Pancreas (tissue), 10 donors: ENCODE measurements at regions not wholly inside any gene's neighbourhood (a gene's known extent, or its start where the extent isn't known, plus 50 kb on each side); places are given as distances from the start of the nearest gene placed in this dataset.

Experiments
- ATAC-seq, 4 donors: fragments of 200-7000 bp; cut with Tn5 transposase; one replicate each; pipeline versions ENCODE4 v1.8.0 to v1.9.1; 2020; ENCODE audit warnings: mild to moderate bottlenecking in 4 of 4, moderate library complexity in 4 of 4
- DNase-seq, 6 donors: peaks; one replicate each; pipeline ENCODE4 v3.0.0-alpha.2; 2020
- FAIRE-seq: peaks from 2 replicates; lab custom pipeline; 2012; peaks lifted over from hg19 to GRCh38; lab: Jason Lieb, UNC
- H3K27ac ChIP-seq, 4 donors: fragments of 200-600 bp; sonication (generic); 1 replicate in 3 of 4; 2 replicates in 1 of 4; pipeline versions ENCODE4 v1.5.0 to v1.8.0; 2020
- H3K27me3 ChIP-seq, 4 donors: fragments of 200-600 bp; one replicate each; pipeline ENCODE4 v1.8.0; 2021
- H3K36me3 ChIP-seq, 3 donors: fragments of 200-600 bp; sonication (generic) in 1 of 3; one replicate each; pipeline versions ENCODE4 v1.5.0 to v1.8.0; 2020 to 2021
- H3K4me1 ChIP-seq, 3 donors: fragments of 200-600 bp; one replicate each; pipeline ENCODE4 v1.8.0; 2021
- H3K4me3 ChIP-seq, 4 donors: fragments of 200-600 bp; sonication (generic) in 2 of 4; one replicate each; pipeline versions ENCODE4 v1.5.0 to v1.8.0; 2020 to 2021
- H3K9me3 ChIP-seq, 4 donors: fragments of 200-600 bp; one replicate each; pipeline ENCODE4 v1.8.0; 2021
- WGBS, 2 donors: extraction: QIAGEN DNeasy Blood & Tissue Kit; methylation state at CpG; one replicate each; pipeline ENCODE4 v1.1.7; 2013; 5-methylcytosine and 5-hydroxymethylcytosine counted together
- intact Hi-C, 3 donors: fragments of 100-400 bp; cut with DNase I; formaldehyde crosslinking; loops; one replicate each; pipeline versions ENCODE4 v1.11.1 to v1.14.2; 2022
- TF ChIP-seq, protein P1 (sequence below), 4 donors: fragments of 200-600 bp; sonication (generic) in 3 of 4; IDR thresholded peaks; one replicate each; pipeline versions ENCODE4 v1.5.0 to v1.8.0; 2021; ENCODE audit warnings: antibody characterized with exemption in 4 of 4
- donor health status: healthy with polysubstance abuse.
- donor health status: DM: no; HTN: no; CAD: no; lungs with moderate emphysema.
- donor health status: DM: no; HTN: no; CAD: no.
- donor health status: control.
- donor health status: control.
- donor health status: Bipolar disorder and iron deficiency.
- donor health status: DM: yes; HTN: yes; CAD: no.
- donor health status: DM: no; HTN: no; CAD: no.
- donor health status: DM: no; HTN: no; CAD: no.
- donor health status: DM: yes; HTN: yes; CAD: no.

DNA sequence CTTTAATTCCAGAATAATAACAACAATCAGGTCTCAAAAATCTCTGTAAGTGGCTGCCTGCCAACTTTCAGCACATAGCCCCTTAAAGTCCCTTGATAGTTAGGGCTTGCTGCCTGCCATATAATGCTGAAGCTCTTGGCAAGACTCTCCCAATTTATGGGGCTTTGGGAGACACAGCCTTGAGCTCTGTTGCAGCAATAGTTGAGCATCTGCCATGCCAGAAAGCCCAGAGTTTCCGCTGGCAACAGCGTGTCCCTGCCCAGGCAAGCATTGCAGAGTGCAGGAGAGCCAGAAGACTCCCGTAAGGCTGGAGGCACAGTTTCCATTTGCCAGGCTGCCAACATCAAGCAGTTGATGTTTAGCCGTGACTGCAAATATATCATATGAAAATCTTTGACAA, 678.5 kb upstream of the NUDT12 start:
- Histone ChIP-seq H3K27me3 (no peaks in the 10 kb centered on the region), H3K4me3 (no peak overlapping the region), H3K36me3 (no peaks in the 10 kb centered on the region), H3K4me1 (no peaks in the 10 kb centered on the region), H3K27ac (no peak overlapping the region), H3K9me3 (no peaks in the 10 kb centered on the region)
- WGBS, 2 donors = 83 to 90% methylated on average over 4 of the region's 4 CpGs
- intact Hi-C loops = no loop called here
- FAIRE-seq (no peak), ATAC-seq (no peak), DNase-seq (no peak)
- TF ChIP-seq, protein P1, sequence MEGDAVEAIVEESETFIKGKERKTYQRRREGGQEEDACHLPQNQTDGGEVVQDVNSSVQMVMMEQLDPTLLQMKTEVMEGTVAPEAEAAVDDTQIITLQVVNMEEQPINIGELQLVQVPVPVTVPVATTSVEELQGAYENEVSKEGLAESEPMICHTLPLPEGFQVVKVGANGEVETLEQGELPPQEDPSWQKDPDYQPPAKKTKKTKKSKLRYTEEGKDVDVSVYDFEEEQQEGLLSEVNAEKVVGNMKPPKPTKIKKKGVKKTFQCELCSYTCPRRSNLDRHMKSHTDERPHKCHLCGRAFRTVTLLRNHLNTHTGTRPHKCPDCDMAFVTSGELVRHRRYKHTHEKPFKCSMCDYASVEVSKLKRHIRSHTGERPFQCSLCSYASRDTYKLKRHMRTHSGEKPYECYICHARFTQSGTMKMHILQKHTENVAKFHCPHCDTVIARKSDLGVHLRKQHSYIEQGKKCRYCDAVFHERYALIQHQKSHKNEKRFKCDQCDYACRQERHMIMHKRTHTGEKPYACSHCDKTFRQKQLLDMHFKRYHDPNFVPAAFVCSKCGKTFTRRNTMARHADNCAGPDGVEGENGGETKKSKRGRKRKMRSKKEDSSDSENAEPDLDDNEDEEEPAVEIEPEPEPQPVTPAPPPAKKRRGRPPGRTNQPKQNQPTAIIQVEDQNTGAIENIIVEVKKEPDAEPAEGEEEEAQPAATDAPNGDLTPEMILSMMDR (IDR thresholded peaks at IDR 0.05) = no peak

DNA sequence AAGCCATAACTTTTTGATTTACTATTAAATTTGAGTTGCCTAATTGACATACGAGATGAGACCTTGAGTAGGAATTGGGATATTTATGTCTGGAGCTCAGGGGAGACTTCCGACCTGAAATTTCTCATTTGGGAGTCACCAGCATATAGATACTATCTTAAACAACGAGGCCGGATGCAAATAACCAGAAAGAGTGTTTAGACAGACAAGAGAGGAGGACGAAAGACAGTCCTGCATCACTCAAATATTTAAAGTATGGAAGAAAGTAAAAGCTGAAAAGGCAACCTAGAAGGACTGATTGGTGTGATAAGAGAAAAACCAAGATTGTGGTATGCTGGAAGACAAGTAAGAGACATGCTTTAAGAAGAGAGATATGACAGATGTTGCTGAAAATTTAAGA, 675.0 kb upstream of the NUDT12 start:
- intact Hi-C loops = no loop called here
- WGBS, 2 donors = 64 to 69% methylated on average over 5 of the region's 5 CpGs
- TF ChIP-seq, protein P1 (IDR thresholded peaks at IDR 0.05) = no peak
- no peak for DNase-seq
- H3K27ac ChIP-seq = no peak overlapping the region
- no peak for FAIRE-seq
- ATAC-seq = no peak
- no peaks in the 10 kb centered on the region for H3K36me3 ChIP-seq
- no peak overlapping the region for H3K4me3 ChIP-seq
- H3K9me3 ChIP-seq = no peaks in the 10 kb centered on the region
- H3K4me1 ChIP-seq = no peaks in the 10 kb centered on the region
- no peaks in the 10 kb centered on the region for H3K27me3 ChIP-seq

DNA sequence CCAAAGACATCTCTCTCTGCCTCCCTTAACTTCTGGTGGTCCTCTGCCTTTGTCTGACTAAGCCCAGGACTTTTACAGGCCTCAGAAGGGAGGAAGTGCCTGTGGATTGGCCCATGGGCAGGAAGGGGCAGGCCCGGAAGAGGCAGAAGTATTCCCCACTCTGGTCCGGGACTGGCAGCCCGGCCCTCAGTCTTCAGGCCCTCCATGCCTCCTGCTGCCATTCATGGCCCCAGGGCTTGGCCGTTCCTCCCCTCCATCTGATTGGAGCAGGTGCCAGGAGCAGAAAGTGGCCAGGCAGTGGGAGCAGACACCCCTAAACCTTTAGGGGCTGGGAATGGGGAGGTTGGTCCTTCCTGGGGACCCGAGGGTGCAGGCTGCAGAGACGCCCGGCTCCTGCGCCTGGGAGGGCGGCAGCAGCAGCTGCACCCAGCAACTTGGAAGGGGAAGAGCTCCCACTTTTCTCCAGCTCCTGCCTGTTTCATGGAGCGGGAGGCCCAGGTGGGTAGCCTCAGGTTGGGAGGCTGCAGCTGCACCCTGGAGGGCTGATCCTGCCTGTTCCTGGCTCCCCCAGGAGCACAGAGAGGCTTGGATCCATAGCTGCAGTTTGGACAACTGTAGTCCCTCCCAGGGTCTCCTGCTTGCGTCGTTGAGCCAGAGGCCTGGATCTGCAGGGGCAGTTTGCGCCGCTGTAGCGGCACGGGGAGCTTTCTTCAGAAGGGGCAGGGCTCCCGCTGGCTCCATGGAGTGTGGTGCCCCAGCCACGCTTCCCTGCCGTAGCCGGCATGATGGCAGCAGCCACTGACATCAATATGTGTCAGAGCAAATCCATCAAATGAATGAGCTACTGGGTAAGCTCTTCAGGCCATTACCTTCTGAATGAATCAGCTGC, 661.5 kb upstream of the NUDT12 start:
- no peak overlapping the region for H3K4me3 ChIP-seq
- H3K36me3 ChIP-seq = no peaks in the 10 kb centered on the region
- FAIRE-seq (no peak), DNase-seq (peak in 1 of 6 donors; percentile 54), ATAC-seq (no peak)
- no peaks in the 10 kb centered on the region for H3K27me3 ChIP-seq
- H3K4me1 ChIP-seq = no peaks in the 10 kb centered on the region
- TF ChIP-seq, protein P1 (IDR thresholded peaks at IDR 0.05) = no peak
- 89 to 97% methylated on average over 20 of the region's 20 CpGs for WGBS, 2 donors
- no peak overlapping the region for H3K27ac ChIP-seq
- intact Hi-C loops = no loop called here
- no peaks in the 10 kb centered on the region for H3K9me3 ChIP-seq

DNA sequence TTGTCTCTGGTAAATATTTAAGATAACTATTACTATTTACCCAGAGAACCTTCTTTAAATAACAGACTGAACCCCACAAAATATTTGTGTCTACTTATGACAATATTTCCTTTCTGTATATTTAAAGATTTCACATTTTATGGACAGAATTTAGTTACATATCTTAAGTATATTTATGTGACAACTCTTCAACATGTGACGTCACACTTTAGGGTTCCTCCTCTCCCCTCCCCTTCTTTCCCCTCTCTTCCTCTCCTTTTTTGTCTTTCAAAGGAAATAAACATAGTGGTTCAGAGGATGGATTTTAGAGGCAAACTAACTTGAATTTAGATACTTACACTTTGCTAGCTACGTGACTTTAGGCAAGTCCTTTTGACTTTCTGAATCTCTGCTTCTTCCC, 655.6 kb upstream of the NUDT12 start:
- no peaks in the 10 kb centered on the region for H3K9me3 ChIP-seq
- no peaks in the 10 kb centered on the region for H3K36me3 ChIP-seq
- no peak for DNase-seq
- intact Hi-C loops = no loop called here
- 56 to 77% methylated on average over 2 of the region's 2 CpGs for WGBS, 2 donors
- TF ChIP-seq, protein P1 (IDR thresholded peaks at IDR 0.05) = no peak
- no peak for ATAC-seq
- H3K27me3 ChIP-seq = no peaks in the 10 kb centered on the region
- no peak for FAIRE-seq
- no peaks in the 10 kb centered on the region for H3K4me1 ChIP-seq
- no peak overlapping the region for H3K27ac ChIP-seq
- H3K4me3 ChIP-seq = no peak overlapping the region

DNA sequence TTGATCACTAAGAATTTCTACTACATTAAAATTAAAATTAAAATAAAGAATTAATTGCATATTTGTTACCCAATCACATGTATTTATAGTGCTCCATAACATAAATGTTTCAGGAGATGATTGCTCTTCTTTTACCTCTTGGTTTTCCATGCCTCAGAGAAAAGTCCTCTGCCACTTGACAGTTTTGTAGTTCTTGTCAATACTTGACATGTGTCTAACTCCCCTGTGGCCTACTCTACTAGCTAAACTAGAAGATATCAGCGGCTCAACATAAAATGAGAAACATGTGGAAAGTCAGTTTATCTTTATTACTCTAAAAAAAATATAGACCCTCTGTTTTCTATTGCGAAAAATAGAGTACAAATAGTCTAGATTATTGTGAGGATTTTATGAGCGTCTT, 650.6 kb upstream of the NUDT12 start:
- H3K27ac ChIP-seq = no peak overlapping the region
- H3K4me3 ChIP-seq = no peak overlapping the region
- no peaks in the 10 kb centered on the region for H3K27me3 ChIP-seq
- DNase-seq (no peak), FAIRE-seq (no peak), ATAC-seq (no peak)
- no peaks in the 10 kb centered on the region for H3K9me3 ChIP-seq
- H3K36me3 ChIP-seq = no peaks in the 10 kb centered on the region
- WGBS, 2 donors = 86 to 87% methylated on average over 3 of the region's 3 CpGs
- TF ChIP-seq, protein P1 (IDR thresholded peaks at IDR 0.05) = no peak
- intact Hi-C loops = no loop called here
- no peaks in the 10 kb centered on the region for H3K4me1 ChIP-seq
